ENCODE measurements at regions not wholly inside any gene's neighbourhood (a gene's known extent, or its start where the extent isn't known, plus 50 kb on each side); places are given as distances from the start of the nearest gene placed in this dataset.

GRCh38 chr13:58341318-58341717 lies 709.8 kb downstream of the PCDH17 start:
- no peak overlapping the region for H3K4me3 ChIP-seq (ENCODE audit: low read depth in 2 of 2, low read length in 1 of 2)
- H3K4me1 ChIP-seq (ENCODE audit: control insufficient read depth in 1 of 2, insufficient read depth in 2 of 2, low read depth in 1 of 2, low read length in 1 of 2) = no peaks in the 10 kb centered on the region
- H2AFZ ChIP-seq (ENCODE audit: low read depth) = no peak overlapping the region
- no peaks in the 10 kb centered on the region for H3F3A ChIP-seq (replicated peaks; ENCODE audit: insufficient read depth)
- no peaks in the 10 kb centered on the region for H3K79me2 ChIP-seq (ENCODE audit: insufficient read depth)
- no peaks in the 10 kb centered on the region for H3K36me3 ChIP-seq (replicated peaks in 1 of 2; ENCODE audit: control insufficient read depth in 1 of 2, insufficient read depth in 2 of 2, low read length in 1 of 2)
- no peaks in the 10 kb centered on the region for H3K27me3 ChIP-seq (ENCODE audit: insufficient read depth)
- TF ChIP-seq EZH2phosphoT487 (IDR thresholded peaks at IDR 0.05; ENCODE audit: borderline replicate concordance, low read depth) (no peak), YY1 (IDR thresholded peaks at IDR 0.05; ENCODE audit: low read depth) (no peak), JUND (IDR thresholded peaks at IDR 0.05) (no peak), RCOR1 (IDR thresholded peaks at IDR 0.05; ENCODE audit: low read length) (no peak), NFIC (IDR thresholded peaks at IDR 0.05; ENCODE audit: borderline replicate concordance) (no peak), RAD21 (IDR thresholded peaks at IDR 0.05; ENCODE audit: low read length) (no peak), GABPA (IDR thresholded peaks at IDR 0.05; ENCODE audit: low read depth) (no peak), CHD2 (IDR thresholded peaks at IDR 0.05; ENCODE audit: low read length, partially characterized antibody) (no peak), FOXJ3 (CRISPR knock-in tag; IDR thresholded peaks at IDR 0.05) (no peak), POLR2AphosphoS5 (IDR thresholded peaks at IDR 0.05; ENCODE audit: low read depth, low read length) (no peak), TCF12 (IDR thresholded peaks at IDR 0.05) (no peak), SIN3A (IDR thresholded peaks at IDR 0.05; ENCODE audit: borderline replicate concordance, low read depth, low read length) (no peak), USF1 (IDR thresholded peaks at IDR 0.05; ENCODE audit: borderline replicate concordance, low read depth) (no peak), RFX5 (IDR thresholded peaks at IDR 0.05; ENCODE audit: low read length) (no peak), MAX (IDR thresholded peaks at IDR 0.05; ENCODE audit: low read depth) (no peak), TAF1 (IDR thresholded peaks at IDR 0.05; ENCODE audit: borderline replicate concordance, low read depth, low read length) (no peak), GATA2 (CRISPR knock-in tag; IDR thresholded peaks at IDR 0.05) (no peak), RXRA (IDR thresholded peaks at IDR 0.05; ENCODE audit: borderline replicate concordance, low read depth) (no peak)
- H3K9ac ChIP-seq = no peak overlapping the region
- H4K20me1 ChIP-seq (ENCODE audit: insufficient read depth) = no peaks in the 10 kb centered on the region
- no peaks in the 10 kb centered on the region for H3K9me3 ChIP-seq
- 45% methylated on average over 1 of the region's 1 CpG for WGBS (ENCODE audit: low lambda C conversion rate)
- ChIA-PET CTCF (interaction anchor here (0.7 kb wide), 1 partner anchor 712 kb away, joined by 3 read pairs; no protein-coding TSS in a partner anchor), POLR2A (no interaction called here)
- no peak overlapping the region for H3K27ac ChIP-seq (ENCODE audit: low read depth in 2 of 2, low read length in 1 of 2)
- H3K4me2 ChIP-seq = no peak overlapping the region
- no peaks in the 10 kb centered on the region for H3K9me2 ChIP-seq
- DNase-seq = no peak

GRCh38 chr13:58343076-58343475 lies 711.5 kb downstream of the PCDH17 start:
- H4K20me1 ChIP-seq (ENCODE audit: insufficient read depth) = no peaks in the 10 kb centered on the region
- no peak overlapping the region for H3K4me3 ChIP-seq (ENCODE audit: low read depth in 2 of 2, low read length in 1 of 2)
- no peaks in the 10 kb centered on the region for H3F3A ChIP-seq (replicated peaks; ENCODE audit: insufficient read depth)
- no peaks in the 10 kb centered on the region for H3K27me3 ChIP-seq (ENCODE audit: insufficient read depth)
- no peak overlapping the region for H2AFZ ChIP-seq (ENCODE audit: low read depth)
- DNase-seq = no peak
- WGBS (ENCODE audit: low lambda C conversion rate) = 30% methylated on average over 3 of the region's 3 CpGs
- no peak overlapping the region for H3K27ac ChIP-seq (ENCODE audit: low read depth in 2 of 2, low read length in 1 of 2)
- ChIA-PET CTCF (interaction anchor here (0.7 kb wide), 1 partner anchor 351 kb away, joined by 3 read pairs; no protein-coding TSS in a partner anchor), POLR2A (no interaction called here)
- no peaks in the 10 kb centered on the region for H3K9me3 ChIP-seq
- no peaks in the 10 kb centered on the region for H3K9me2 ChIP-seq
- no peak overlapping the region for H3K9ac ChIP-seq
- no peaks in the 10 kb centered on the region for H3K79me2 ChIP-seq (ENCODE audit: insufficient read depth)
- no peaks in the 10 kb centered on the region for H3K4me1 ChIP-seq (ENCODE audit: control insufficient read depth in 1 of 2, insufficient read depth in 2 of 2, low read depth in 1 of 2, low read length in 1 of 2)
- no peak overlapping the region for H3K4me2 ChIP-seq
- H3K36me3 ChIP-seq (replicated peaks in 1 of 2; ENCODE audit: control insufficient read depth in 1 of 2, insufficient read depth in 2 of 2, low read length in 1 of 2) = no peaks in the 10 kb centered on the region
- no peak for TF ChIP-seq FOXJ3 (CRISPR knock-in tag; IDR thresholded peaks at IDR 0.05)
- TF ChIP-seq FOXM1 (IDR thresholded peaks at IDR 0.05; ENCODE audit: low read depth) = no peak
- no peak for TF ChIP-seq NFIC (IDR thresholded peaks at IDR 0.05; ENCODE audit: borderline replicate concordance)
- no peak for TF ChIP-seq CTCF (IDR thresholded peaks at IDR 0.05)
- TF ChIP-seq ELF1 (IDR thresholded peaks at IDR 0.05) = no peak
- TF ChIP-seq MEF2A (IDR thresholded peaks at IDR 0.05; ENCODE audit: borderline replicate concordance, low read depth) = no peak
- no peak for TF ChIP-seq MAX (IDR thresholded peaks at IDR 0.05; ENCODE audit: low read depth)
- no peak for TF ChIP-seq REST (IDR thresholded peaks at IDR 0.05; ENCODE audit: low read depth, low read length)
- no peak for TF ChIP-seq NRF1 (IDR thresholded peaks at IDR 0.05; ENCODE audit: low read depth, low read length)
- no peak for TF ChIP-seq EZH2phosphoT487 (IDR thresholded peaks at IDR 0.05; ENCODE audit: borderline replicate concordance, low read depth)
- no peak for TF ChIP-seq RXRA (IDR thresholded peaks at IDR 0.05; ENCODE audit: borderline replicate concordance, low read depth)
- TF ChIP-seq TEAD4 (IDR thresholded peaks at IDR 0.05; ENCODE audit: borderline replicate concordance, insufficient read depth) = no peak
